K562 (cell line): ENCODE measurements at regions not wholly inside any gene's neighbourhood (a gene's known extent, or its start where the extent isn't known, plus 50 kb on each side); places are given as distances from the start of the nearest gene placed in this dataset.
A peak's percentile ranks its signal among the peaks of the same experiment; 100 is the strongest.

Source experiments
- BDP1 ChIP-seq: IDR thresholded peaks from 3 replicates; pipeline ENCODE4 v1.6.1; 2011; ENCODE audit not compliant: insufficient read length, insufficient read depth
- CEBPB ChIP-seq: fragments of 450-650 bp; IDR thresholded peaks from 2 replicates; pipeline ENCODE4 v1.6.1; 2016; ENCODE audit warnings: missing genetic modification characterization, missing compliant biosample characterization
- EGR1 ChIP-seq: fragments of 450-650 bp; conservative IDR thresholded peaks from 2 replicates; pipeline ENCODE4 v1.6.1; 2017; ENCODE audit warnings: mild to moderate bottlenecking
- FOXJ2 ChIP-seq: fragments of 200-800 bp; sonication (Bioruptor generic); IDR thresholded peaks from 2 replicates; pipeline ENCODE4 v1.6.1; 2016; ENCODE audit warnings: missing genetic modification characterization, missing compliant biosample characterization
- HNRNPK ChIP-seq: fragments of 200-400 bp; formaldehyde crosslinking; IDR thresholded peaks from one replicate; pipeline ENCODE4 v1.6.1; 2018; ENCODE audit warnings: mild to moderate bottlenecking, low read depth, low read length; ENCODE audit not compliant: poor library complexity, severe bottlenecking
- HSF4 ChIP-seq: fragments of 250-450 bp; sonication (Bioruptor Pico); IDR thresholded peaks from 2 replicates; pipeline ENCODE4 v2.1.2; 2022; ENCODE audit warnings: mild to moderate bottlenecking, moderate library complexity, borderline replicate concordance
- KDM4B ChIP-seq, 2 experiments: fragments of 450-650 bp in 1 of 2; sonication (generic) in 1 of 2; IDR thresholded peaks; 2 replicates each; pipeline ENCODE4 v1.6.1; 2016 to 2017; ENCODE audit warnings: borderline replicate concordance in 2 of 2, antibody characterized with exemption in 1 of 2, low read depth in 1 of 2, mild to moderate bottlenecking in 1 of 2
- MAFK ChIP-seq: IDR thresholded peaks from 2 replicates; pipeline ENCODE4 v1.6.1; 2011; ENCODE audit warnings: low read length, improper control_type of control experiment
- MED1 ChIP-seq: sonication (generic); formaldehyde crosslinking; IDR thresholded peaks from 2 replicates; pipeline ENCODE4 v1.8.1; 2023; ENCODE audit warnings: missing genetic modification reagents, borderline replicate concordance
- MTA3 ChIP-seq: fragments of 450-650 bp; formaldehyde crosslinking; IDR thresholded peaks from 2 replicates; pipeline ENCODE4 v1.6.1; 2017; ENCODE audit warnings: mild to moderate bottlenecking, borderline replicate concordance
- MXI1 ChIP-seq: IDR thresholded peaks from 2 replicates; pipeline ENCODE4 v1.6.1; 2011; ENCODE audit warnings: low read depth, mild to moderate bottlenecking, improper control_type of control experiment, low read length
- NEUROD1 ChIP-seq: fragments of 150-350 bp; IDR thresholded peaks from 2 replicates; pipeline ENCODE4 v1.6.1; 2014; ENCODE audit warnings: borderline replicate concordance, low read length, low read depth; ENCODE audit not compliant: partially characterized antibody
- NR3C1 ChIP-seq: sonication (generic); formaldehyde crosslinking; IDR thresholded peaks from 2 replicates; pipeline ENCODE4 v1.8.1; 2022; ENCODE audit warnings: missing genetic modification reagents
- RBM17 ChIP-seq: fragments of 200-400 bp; formaldehyde crosslinking; IDR thresholded peaks from 2 replicates; pipeline ENCODE4 v1.6.1; 2017; ENCODE audit warnings: low read depth, mild to moderate bottlenecking, low read length, borderline replicate concordance
- RBM25 ChIP-seq: fragments of 200-400 bp; formaldehyde crosslinking; IDR thresholded peaks from 2 replicates; pipeline ENCODE4 v1.6.1; 2018; ENCODE audit warnings: low read length, low read depth, moderate library complexity; ENCODE audit not compliant: severe bottlenecking
- SIRT6 ChIP-seq: IDR thresholded peaks from one replicate; pipeline ENCODE4 v1.6.1; 2012; ENCODE audit warnings: low read depth, mild to moderate bottlenecking, control low read depth, inconsistent platforms, low read length, moderate library complexity
- SMAD3 ChIP-seq: fragments of 450-650 bp; formaldehyde crosslinking; conservative IDR thresholded peaks from 2 replicates; pipeline ENCODE4 v1.4.0; 2020; ENCODE audit warnings: mild to moderate bottlenecking
- TBP ChIP-seq: optimal IDR thresholded peaks from 2 replicates; pipeline ENCODE3; 2011; ENCODE audit warnings: low read depth, low read length, improper control_type of control experiment
- TEAD4 ChIP-seq, 2 experiments: sonication (generic) in 1 of 2; formaldehyde crosslinking in 1 of 2; IDR thresholded peaks; 2 replicates each; pipeline versions ENCODE4 v1.6.1 to v1.8.0; 2012 to 2022; ENCODE audit warnings: borderline replicate concordance in 1 of 2, inconsistent platforms in 1 of 2, low read length in 1 of 2, mild to moderate bottlenecking in 1 of 2, missing genetic modification reagents in 1 of 2
- TFAM ChIP-seq: fragments of 250-450 bp; sonication (Bioruptor Pico); conservative IDR thresholded peaks from 2 replicates; pipeline ENCODE4 v1.5.0; 2021; ENCODE audit warnings: mild to moderate bottlenecking, moderate library complexity
- TGIF2 ChIP-seq: sonication (generic); formaldehyde crosslinking; IDR thresholded peaks from 2 replicates; pipeline ENCODE4 v1.8.1; 2022; ENCODE audit warnings: mild to moderate bottlenecking, missing genetic modification reagents, moderate library complexity
- ZKSCAN1 ChIP-seq: fragments of 150-350 bp; IDR thresholded peaks from 2 replicates; pipeline ENCODE4 v1.6.1; 2016; ENCODE audit warnings: low read depth, low read length
- ZNF384 ChIP-seq: IDR thresholded peaks from 2 replicates; pipeline ENCODE4 v1.6.1; 2012; ENCODE audit warnings: low read depth, low read length, improper control_type of control experiment
- ZNF766 ChIP-seq: fragments of 200-800 bp; sonication (Bioruptor generic); conservative IDR thresholded peaks from 2 replicates; pipeline ENCODE4 v1.6.1; 2016; ENCODE audit warnings: missing genetic modification characterization, missing compliant biosample characterization
- TF ChIP-seq, protein P1 (sequence below): IDR thresholded peaks from 3 replicates; pipeline ENCODE4 v1.6.1; 2011; ENCODE audit warnings: borderline replicate concordance, mild to moderate bottlenecking; ENCODE audit not compliant: insufficient read length, insufficient read depth
- TF ChIP-seq, protein P2 (sequence below), 2 experiments: fragments of 450-650 bp in 1 of 2; IDR thresholded peaks; 2 replicates each; pipeline ENCODE4 v1.6.1; 2011 to 2017; ENCODE audit warnings: low read depth in 2 of 2, antibody characterized with exemption in 1 of 2, borderline replicate concordance in 1 of 2, low read length in 1 of 2, mild to moderate bottlenecking in 1 of 2, mixed read lengths in 1 of 2; ENCODE audit not compliant: control insufficient read depth in 1 of 2

DNA sequence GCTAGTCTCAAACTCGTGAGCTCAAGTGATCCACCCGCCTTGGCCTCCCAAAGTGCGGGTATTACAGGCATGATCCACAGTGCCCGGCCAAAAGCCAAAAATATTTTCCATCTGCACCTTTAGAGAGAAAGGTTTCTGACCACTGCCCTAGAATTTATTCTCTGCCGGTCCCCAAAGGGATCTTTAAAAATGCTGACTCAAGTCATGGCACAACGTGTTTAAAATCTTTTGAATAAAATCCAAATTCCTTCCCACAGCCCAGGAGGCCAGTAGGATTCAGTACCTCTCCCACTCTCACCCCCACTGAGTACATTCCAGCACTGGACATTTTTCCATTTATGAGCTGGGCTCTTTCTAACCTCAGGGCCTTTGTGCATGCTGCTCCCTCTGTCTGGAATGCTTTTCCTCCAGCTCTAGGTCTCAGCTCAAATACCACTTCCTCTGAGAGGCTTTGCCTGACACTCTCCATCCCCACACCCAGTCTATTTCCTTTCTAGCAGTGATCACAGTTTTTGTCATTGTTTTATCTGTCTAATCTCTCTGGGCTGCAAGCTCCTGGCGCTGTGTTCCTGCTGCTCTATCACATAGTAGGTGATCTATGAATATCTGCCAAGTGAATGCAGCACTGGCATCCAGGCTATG, 502.9 kb downstream of the SHQ1 start (continued):
- TF ChIP-seq MED1, result no peak
- peak; percentile 86 for TF ChIP-seq ZKSCAN1
- no peak for TF ChIP-seq ZNF766 (CRISPR knock-in tag)
- TF ChIP-seq TEAD4 (IDR thresholded peaks at IDR 0.05; ENCODE audit: low read length), result no peak
- no peak for TF ChIP-seq TEAD4 (CRISPR knock-in tag; IDR thresholded peaks at IDR 0.05; ENCODE audit: borderline replicate concordance)
- no peak for TF ChIP-seq BDP1
- no peak for TF ChIP-seq CEBPB (tag)
- no peak for TF ChIP-seq MXI1
- TF ChIP-seq TFAM (CRISPR knock-in tag), result no peak
- no peak for TF ChIP-seq NEUROD1
- TF ChIP-seq MTA3, result no peak
- TF ChIP-seq TBP, result no peak
- no peak for TF ChIP-seq SIRT6
- TF ChIP-seq HSF4, result no peak
- no peak for TF ChIP-seq ZNF384
- no peak for TF ChIP-seq TGIF2 (CRISPR knock-in tag)
- TF ChIP-seq RBM25, result peak; percentile 19
- no peak for TF ChIP-seq KDM4B (IDR thresholded peaks at IDR 0.05; ENCODE audit: borderline replicate concordance in 2 of 2, low read depth in 1 of 2)
- peak; percentile 30; the same call in 1 of the 2 replicates for TF ChIP-seq MAFK
- TF ChIP-seq HNRNPK, result no peak
- TF ChIP-seq RBM17, result no peak
- no peak for TF ChIP-seq SMAD3 (CRISPR knock-in tag)
- TF ChIP-seq, protein P1, sequence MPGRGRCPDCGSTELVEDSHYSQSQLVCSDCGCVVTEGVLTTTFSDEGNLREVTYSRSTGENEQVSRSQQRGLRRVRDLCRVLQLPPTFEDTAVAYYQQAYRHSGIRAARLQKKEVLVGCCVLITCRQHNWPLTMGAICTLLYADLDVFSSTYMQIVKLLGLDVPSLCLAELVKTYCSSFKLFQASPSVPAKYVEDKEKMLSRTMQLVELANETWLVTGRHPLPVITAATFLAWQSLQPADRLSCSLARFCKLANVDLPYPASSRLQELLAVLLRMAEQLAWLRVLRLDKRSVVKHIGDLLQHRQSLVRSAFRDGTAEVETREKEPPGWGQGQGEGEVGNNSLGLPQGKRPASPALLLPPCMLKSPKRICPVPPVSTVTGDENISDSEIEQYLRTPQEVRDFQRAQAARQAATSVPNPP, result no peak
- no peak for TF ChIP-seq NR3C1 (CRISPR knock-in tag)
- TF ChIP-seq, protein P2, sequence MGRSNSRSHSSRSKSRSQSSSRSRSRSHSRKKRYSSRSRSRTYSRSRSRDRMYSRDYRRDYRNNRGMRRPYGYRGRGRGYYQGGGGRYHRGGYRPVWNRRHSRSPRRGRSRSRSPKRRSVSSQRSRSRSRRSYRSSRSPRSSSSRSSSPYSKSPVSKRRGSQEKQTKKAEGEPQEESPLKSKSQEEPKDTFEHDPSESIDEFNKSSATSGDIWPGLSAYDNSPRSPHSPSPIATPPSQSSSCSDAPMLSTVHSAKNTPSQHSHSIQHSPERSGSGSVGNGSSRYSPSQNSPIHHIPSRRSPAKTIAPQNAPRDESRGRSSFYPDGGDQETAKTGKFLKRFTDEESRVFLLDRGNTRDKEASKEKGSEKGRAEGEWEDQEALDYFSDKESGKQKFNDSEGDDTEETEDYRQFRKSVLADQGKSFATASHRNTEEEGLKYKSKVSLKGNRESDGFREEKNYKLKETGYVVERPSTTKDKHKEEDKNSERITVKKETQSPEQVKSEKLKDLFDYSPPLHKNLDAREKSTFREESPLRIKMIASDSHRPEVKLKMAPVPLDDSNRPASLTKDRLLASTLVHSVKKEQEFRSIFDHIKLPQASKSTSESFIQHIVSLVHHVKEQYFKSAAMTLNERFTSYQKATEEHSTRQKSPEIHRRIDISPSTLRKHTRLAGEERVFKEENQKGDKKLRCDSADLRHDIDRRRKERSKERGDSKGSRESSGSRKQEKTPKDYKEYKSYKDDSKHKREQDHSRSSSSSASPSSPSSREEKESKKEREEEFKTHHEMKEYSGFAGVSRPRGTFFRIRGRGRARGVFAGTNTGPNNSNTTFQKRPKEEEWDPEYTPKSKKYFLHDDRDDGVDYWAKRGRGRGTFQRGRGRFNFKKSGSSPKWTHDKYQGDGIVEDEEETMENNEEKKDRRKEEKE (IDR thresholded peaks at IDR 0.05; ENCODE audit: borderline replicate concordance in 1 of 2, control insufficient read depth in 1 of 2, low read depth in 2 of 2, low read length in 1 of 2), result no peak
- no peak for TF ChIP-seq FOXJ2
- no peak for TF ChIP-seq EGR1
